ENCODE measurements at regions not wholly inside any gene's neighbourhood (a gene's known extent, or its start where the extent isn't known, plus 50 kb on each side); places are given as distances from the start of the nearest gene placed in this dataset.

- TF ChIP-seq CTCF (IDR thresholded peaks at IDR 0.05; ENCODE audit: low read depth, low read length) (no peak), EZH2phosphoT487 (IDR thresholded peaks at IDR 0.05; ENCODE audit: low read depth) (no peak)
- Histone ChIP-seq H3K9me3 (ENCODE audit: insufficient read depth, low read length) (no peaks in the 10 kb centered on the region), H3K27me3 (ENCODE audit: low read depth, low read length) (no peaks in the 10 kb centered on the region), H3K9ac (ENCODE audit: low read length) (no peak overlapping the region), H3K27ac (ENCODE audit: low read length) (no peak overlapping the region), H3K79me2 (ENCODE audit: low read length) (no peaks in the 10 kb centered on the region), H3K36me3 (replicated peaks; ENCODE audit: low read depth, low read length) (no peaks in the 10 kb centered on the region), H3K4me2 (ENCODE audit: low read length) (no peak overlapping the region), H3K4me3 (ENCODE audit: low read length) (no peak overlapping the region), H4K20me1 (ENCODE audit: insufficient read depth, low read length) (no peaks in the 10 kb centered on the region), H3K4me1 (ENCODE audit: low read length) (no peaks in the 10 kb centered on the region), H2AFZ (ENCODE audit: low read depth, low read length) (no peak overlapping the region)
Observed at GRCh38 chr15:97520689-97521088, 439.8 kb upstream of the ARRDC4 start.

DNA sequence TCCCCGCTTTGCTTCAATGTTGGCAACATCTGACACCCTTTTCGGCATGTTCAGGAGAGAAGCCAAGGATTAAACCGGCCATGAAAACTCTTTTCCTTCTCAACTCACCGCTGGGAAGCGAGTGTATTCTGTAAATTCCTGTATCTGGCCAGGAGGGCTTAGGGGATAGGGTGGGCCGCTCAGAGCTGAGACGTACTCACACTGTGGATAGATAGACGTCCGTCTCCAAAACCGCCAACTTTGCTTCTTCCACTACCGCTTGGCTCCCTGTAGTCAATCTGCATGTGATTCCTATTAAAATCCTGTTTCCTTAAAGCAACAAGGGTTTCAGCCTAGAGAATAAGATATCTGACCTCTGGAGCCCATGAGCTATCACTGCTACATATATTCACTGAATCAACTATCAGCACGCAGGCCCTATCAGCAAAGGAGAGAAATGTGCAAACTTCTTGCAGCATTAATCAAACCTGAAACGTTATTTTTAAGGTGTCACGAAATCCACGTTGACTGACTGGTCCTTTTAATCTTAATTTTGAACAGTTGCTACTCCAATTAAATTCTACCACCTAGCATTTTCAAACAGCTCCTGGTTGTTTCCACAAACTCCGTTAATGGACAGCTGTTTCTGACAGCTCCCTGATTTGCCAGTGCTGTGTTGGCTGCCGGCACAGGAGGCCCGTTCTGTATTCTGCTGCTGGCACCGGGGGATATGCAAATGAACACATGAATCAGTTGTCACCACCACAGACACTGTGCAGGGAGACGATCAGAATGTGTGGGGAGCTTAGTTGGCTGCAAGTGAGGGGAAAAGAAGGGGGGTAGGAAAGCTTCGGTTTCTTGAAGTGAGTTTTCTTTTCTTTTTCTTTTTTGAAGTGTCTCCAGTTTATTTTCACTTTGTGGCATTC lies 438.9 kb upstream of the ARRDC4 start:
- H3K27ac ChIP-seq (ENCODE audit: low read length) = no peak overlapping the region
- no peaks in the 10 kb centered on the region for H3K4me1 ChIP-seq (ENCODE audit: low read length)
- no peak overlapping the region for H2AFZ ChIP-seq (ENCODE audit: low read depth, low read length)
- H3K9me3 ChIP-seq (ENCODE audit: insufficient read depth, low read length) = no peaks in the 10 kb centered on the region
- H3K4me2 ChIP-seq (ENCODE audit: low read length) = no peak overlapping the region
- TF ChIP-seq EZH2phosphoT487 (IDR thresholded peaks at IDR 0.05; ENCODE audit: low read depth) (no peak), CTCF (IDR thresholded peaks at IDR 0.05; ENCODE audit: low read depth, low read length) (no peak)
- no peaks in the 10 kb centered on the region for H4K20me1 ChIP-seq (ENCODE audit: insufficient read depth, low read length)
- no peaks in the 10 kb centered on the region for H3K27me3 ChIP-seq (ENCODE audit: low read depth, low read length)
- H3K79me2 ChIP-seq (ENCODE audit: low read length) = no peaks in the 10 kb centered on the region
- H3K4me3 ChIP-seq (ENCODE audit: low read length) = no peak overlapping the region
- H3K9ac ChIP-seq (ENCODE audit: low read length) = no peak overlapping the region
- H3K36me3 ChIP-seq (replicated peaks; ENCODE audit: low read depth, low read length) = no peaks in the 10 kb centered on the region

- Histone ChIP-seq H3K79me2 (ENCODE audit: low read length) (no peaks in the 10 kb centered on the region), H3K27me3 (ENCODE audit: low read depth, low read length) (no peaks in the 10 kb centered on the region), H3K4me1 (ENCODE audit: low read length) (no peaks in the 10 kb centered on the region), H3K4me3 (ENCODE audit: low read length) (no peak overlapping the region), H3K9me3 (ENCODE audit: insufficient read depth, low read length) (no peaks in the 10 kb centered on the region), H3K36me3 (replicated peaks; ENCODE audit: low read depth, low read length) (no peaks in the 10 kb centered on the region), H3K27ac (ENCODE audit: low read length) (no peak overlapping the region), H2AFZ (ENCODE audit: low read depth, low read length) (no peak overlapping the region), H4K20me1 (ENCODE audit: insufficient read depth, low read length) (no peaks in the 10 kb centered on the region), H3K9ac (ENCODE audit: low read length) (no peak overlapping the region), H3K4me2 (ENCODE audit: low read length) (no peak overlapping the region)
- TF ChIP-seq CTCF (IDR thresholded peaks at IDR 0.05; ENCODE audit: low read depth, low read length) (no peak), EZH2phosphoT487 (IDR thresholded peaks at IDR 0.05; ENCODE audit: low read depth) (no peak)
Observed at GRCh38 chr15:97522347-97522746, 438.2 kb upstream of the ARRDC4 start.

DNA sequence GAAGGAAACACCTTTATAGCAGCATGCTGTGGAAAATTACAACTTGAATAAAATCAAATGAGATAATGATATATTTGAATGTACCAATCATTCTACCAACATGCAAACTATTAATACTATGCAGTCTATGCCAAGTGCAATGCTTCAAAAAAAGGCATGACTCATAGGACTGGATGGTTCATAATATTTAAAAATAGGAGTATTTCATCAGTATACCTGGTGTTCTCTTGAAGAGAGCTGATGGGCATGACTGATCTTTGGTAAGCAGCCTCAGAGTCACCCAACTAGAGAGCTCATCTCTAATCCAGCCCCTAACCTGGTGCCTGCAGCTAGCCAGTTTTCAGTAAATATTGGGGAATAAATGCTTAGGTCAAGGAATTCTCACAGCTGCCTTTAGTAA lies 434.7 kb upstream of the ARRDC4 start:
- no peak overlapping the region for H3K4me2 ChIP-seq (ENCODE audit: low read length)
- H3K36me3 ChIP-seq (replicated peaks; ENCODE audit: low read depth, low read length) = no peaks in the 10 kb centered on the region
- no peaks in the 10 kb centered on the region for H3K4me1 ChIP-seq (ENCODE audit: low read length)
- no peak overlapping the region for H2AFZ ChIP-seq (ENCODE audit: low read depth, low read length)
- no peaks in the 10 kb centered on the region for H3K9me3 ChIP-seq (ENCODE audit: insufficient read depth, low read length)
- no peak overlapping the region for H3K27ac ChIP-seq (ENCODE audit: low read length)
- H3K4me3 ChIP-seq (ENCODE audit: low read length) = no peak overlapping the region
- no peaks in the 10 kb centered on the region for H4K20me1 ChIP-seq (ENCODE audit: insufficient read depth, low read length)
- H3K9ac ChIP-seq (ENCODE audit: low read length) = no peak overlapping the region
- TF ChIP-seq CTCF (IDR thresholded peaks at IDR 0.05; ENCODE audit: low read depth, low read length) = no peak
- no peak for TF ChIP-seq EZH2phosphoT487 (IDR thresholded peaks at IDR 0.05; ENCODE audit: low read depth)
- no peaks in the 10 kb centered on the region for H3K27me3 ChIP-seq (ENCODE audit: low read depth, low read length)
- no peaks in the 10 kb centered on the region for H3K79me2 ChIP-seq (ENCODE audit: low read length)

All from OCI-LY3 (cell line).